ENCODE measurements at regions not wholly inside any gene's neighbourhood (a gene's known extent, or its start where the extent isn't known, plus 50 kb on each side); places are given as distances from the start of the nearest gene placed in this dataset.
A peak's percentile ranks its signal among the peaks of the same experiment; 100 is the strongest.

DNA sequence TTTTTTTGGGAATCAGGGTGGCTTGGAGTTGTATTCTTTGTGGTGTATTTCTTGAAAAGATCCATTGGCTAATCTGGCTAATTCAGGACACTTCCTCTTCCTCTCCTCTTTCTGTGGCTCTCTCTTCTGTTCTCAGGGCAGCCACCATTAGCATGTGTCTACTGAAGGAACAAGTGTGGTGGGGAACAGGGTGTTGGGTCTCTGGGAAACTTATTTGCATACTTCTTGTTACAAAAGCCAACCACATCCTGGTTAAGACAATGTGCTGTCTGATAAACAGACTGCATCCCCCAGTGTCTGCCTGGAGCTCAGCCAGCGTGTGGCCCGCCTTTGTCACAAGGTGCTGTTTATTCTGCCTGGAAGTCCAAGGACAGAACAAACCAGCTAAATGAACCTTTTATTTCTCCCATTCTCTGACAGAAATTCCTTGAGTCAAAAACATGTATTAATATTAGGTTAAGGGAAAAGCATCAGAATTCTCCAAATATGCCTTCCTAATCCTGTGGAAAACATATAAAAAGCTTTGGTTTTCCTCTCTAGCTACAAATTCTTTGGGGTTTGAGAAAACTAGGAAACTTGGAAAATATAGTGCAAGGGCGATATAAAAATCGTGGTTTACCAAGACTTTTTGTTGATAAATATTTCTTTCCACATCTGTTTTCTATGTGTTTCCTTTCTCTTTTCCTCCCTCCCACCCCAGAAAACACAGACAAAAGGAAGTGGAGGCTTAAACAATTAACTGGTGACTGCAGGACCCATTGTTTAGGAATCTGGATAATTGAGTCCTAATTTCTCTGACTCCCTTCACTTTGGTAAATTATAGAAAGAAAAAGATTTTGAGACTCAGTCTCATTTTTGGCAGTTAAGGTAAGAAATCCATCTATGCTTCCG, 203.6 kb downstream of the SPRY1 start:
- H3K4me1 Mint-ChIP-seq = peaks cover 23% of the 10 kb centered on the region
- Histone ChIP-seq H3K9ac (ENCODE audit: low read length) (peak overlapping the region; percentile 11), H4K20me1 (ENCODE audit: control insufficient read depth, insufficient read depth, low read length, poor library complexity, severe bottlenecking) (no peaks in the 10 kb centered on the region), H2AFZ (ENCODE audit: insufficient read depth, low read depth, low read length, poor library complexity, severe bottlenecking) (no peak overlapping the region), H3K4me1 (ENCODE audit: control insufficient read depth in 2 of 2, insufficient read depth in 2 of 2, low read length in 2 of 2) (peaks cover 18 to 23% of the 10 kb centered on the region in 2 donors), H3K27me3 (replicated peaks in 1 of 4; ENCODE audit: control extremely low read depth in 1 of 4, control insufficient read depth in 3 of 4, insufficient read depth in 4 of 4, low read length in 3 of 4) (no peaks in the 10 kb centered on the region), H3K4me3 (ENCODE audit: control extremely low read depth in 1 of 5, extremely low read depth in 1 of 5, insufficient read depth in 1 of 5, low read depth in 2 of 5, low read length in 4 of 5) (no peak overlapping the region), H3K4me2 (replicated peaks; ENCODE audit: low read depth, low read length, poor library complexity, severe bottlenecking) (peak overlapping the region; percentile 56), H3K79me2 (ENCODE audit: control insufficient read depth, insufficient read depth, low read length) (no peaks in the 10 kb centered on the region), H3K9me3 (ENCODE audit: control extremely low read depth in 1 of 3, control insufficient read depth in 2 of 3, insufficient read depth in 1 of 3, low read length in 2 of 3) (no peaks in the 10 kb centered on the region), H3K36me3 (replicated peaks in 1 of 2; ENCODE audit: control extremely low read depth in 1 of 2, control insufficient read depth in 1 of 2, extremely low read depth in 1 of 2, insufficient read depth in 2 of 2, low read length in 1 of 2) (no peaks in the 10 kb centered on the region), H3K27ac (ENCODE audit: low read length in 2 of 2) (peak overlapping the region; percentile 19 to 73)
- no CpG with 5 or more reads among the region's 5 CpGs for WGBS (ENCODE audit: insufficient coverage)
- peak overlapping the region; percentile 73 for H3K27ac Mint-ChIP-seq
- ChIA-PET CTCF (interaction anchor here (0.6 to 1.2 kb wide), 4 partner anchors 16 to 206 kb away, joined by 3 read pairs; no protein-coding TSS in a partner anchor), POLR2A (no interaction called here)
- intact Hi-C loops (cut with micrococcal nuclease) = no loop called here
- DNase-seq (peak; percentile 83), ATAC-seq (ENCODE audit: low read depth) (peak; percentile 94)
- peak overlapping the region; percentile 61 for H3K4me3 Mint-ChIP-seq
- TF ChIP-seq EZH2 (IDR thresholded peaks at IDR 0.05; ENCODE audit: borderline replicate concordance, insufficient read depth, low read depth, low read length, poor library complexity, severe bottlenecking) = no peak
- TF ChIP-seq, protein P1, sequence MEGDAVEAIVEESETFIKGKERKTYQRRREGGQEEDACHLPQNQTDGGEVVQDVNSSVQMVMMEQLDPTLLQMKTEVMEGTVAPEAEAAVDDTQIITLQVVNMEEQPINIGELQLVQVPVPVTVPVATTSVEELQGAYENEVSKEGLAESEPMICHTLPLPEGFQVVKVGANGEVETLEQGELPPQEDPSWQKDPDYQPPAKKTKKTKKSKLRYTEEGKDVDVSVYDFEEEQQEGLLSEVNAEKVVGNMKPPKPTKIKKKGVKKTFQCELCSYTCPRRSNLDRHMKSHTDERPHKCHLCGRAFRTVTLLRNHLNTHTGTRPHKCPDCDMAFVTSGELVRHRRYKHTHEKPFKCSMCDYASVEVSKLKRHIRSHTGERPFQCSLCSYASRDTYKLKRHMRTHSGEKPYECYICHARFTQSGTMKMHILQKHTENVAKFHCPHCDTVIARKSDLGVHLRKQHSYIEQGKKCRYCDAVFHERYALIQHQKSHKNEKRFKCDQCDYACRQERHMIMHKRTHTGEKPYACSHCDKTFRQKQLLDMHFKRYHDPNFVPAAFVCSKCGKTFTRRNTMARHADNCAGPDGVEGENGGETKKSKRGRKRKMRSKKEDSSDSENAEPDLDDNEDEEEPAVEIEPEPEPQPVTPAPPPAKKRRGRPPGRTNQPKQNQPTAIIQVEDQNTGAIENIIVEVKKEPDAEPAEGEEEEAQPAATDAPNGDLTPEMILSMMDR (IDR thresholded peaks at IDR 0.05) = no peak
- peaks cover 4% of the 10 kb centered on the region for H3K27me3 Mint-ChIP-seq
- no peaks in the 10 kb centered on the region for H3K9me3 Mint-ChIP-seq (ENCODE audit: insufficient read depth)

Measured in B cell (primary cell).